ENCODE measurements at regions not wholly inside any gene's neighbourhood (a gene's known extent, or its start where the extent isn't known, plus 50 kb on each side); places are given as distances from the start of the nearest gene placed in this dataset.

DNA sequence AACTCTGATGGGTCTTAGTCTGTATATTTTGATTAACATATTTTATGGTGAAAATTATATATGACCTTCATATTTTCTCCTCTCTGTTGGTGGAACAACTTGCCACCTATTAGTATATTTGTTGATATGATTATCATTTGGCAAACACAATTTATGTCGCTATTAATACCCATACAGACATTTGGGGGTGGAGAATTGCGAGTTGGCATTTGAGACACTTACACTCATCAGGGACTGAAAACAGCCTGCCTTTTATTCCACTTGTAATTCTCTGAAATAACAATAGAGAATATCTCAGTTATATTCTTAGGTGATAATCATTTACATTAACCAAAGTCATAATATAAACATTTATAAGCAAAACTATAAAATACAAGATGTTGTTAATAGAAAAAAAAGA, 100.5 kb upstream of the RGS18 start:
- TF ChIP-seq, protein P1, sequence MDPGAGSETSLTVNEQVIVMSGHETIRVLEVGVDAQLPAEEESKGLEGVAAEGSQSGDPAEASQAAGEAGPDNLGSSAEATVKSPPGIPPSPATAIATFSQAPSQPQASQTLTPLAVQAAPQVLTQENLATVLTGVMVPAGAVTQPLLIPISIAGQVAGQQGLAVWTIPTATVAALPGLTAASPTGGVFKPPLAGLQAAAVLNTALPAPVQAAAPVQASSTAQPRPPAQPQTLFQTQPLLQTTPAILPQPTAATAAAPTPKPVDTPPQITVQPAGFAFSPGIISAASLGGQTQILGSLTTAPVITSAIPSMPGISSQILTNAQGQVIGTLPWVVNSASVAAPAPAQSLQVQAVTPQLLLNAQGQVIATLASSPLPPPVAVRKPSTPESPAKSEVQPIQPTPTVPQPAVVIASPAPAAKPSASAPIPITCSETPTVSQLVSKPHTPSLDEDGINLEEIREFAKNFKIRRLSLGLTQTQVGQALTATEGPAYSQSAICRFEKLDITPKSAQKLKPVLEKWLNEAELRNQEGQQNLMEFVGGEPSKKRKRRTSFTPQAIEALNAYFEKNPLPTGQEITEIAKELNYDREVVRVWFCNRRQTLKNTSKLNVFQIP (CRISPR knock-in tag; IDR thresholded peaks at IDR 0.05; ENCODE audit: borderline replicate concordance, low read depth) = no peak
- TF ChIP-seq, protein P2, sequence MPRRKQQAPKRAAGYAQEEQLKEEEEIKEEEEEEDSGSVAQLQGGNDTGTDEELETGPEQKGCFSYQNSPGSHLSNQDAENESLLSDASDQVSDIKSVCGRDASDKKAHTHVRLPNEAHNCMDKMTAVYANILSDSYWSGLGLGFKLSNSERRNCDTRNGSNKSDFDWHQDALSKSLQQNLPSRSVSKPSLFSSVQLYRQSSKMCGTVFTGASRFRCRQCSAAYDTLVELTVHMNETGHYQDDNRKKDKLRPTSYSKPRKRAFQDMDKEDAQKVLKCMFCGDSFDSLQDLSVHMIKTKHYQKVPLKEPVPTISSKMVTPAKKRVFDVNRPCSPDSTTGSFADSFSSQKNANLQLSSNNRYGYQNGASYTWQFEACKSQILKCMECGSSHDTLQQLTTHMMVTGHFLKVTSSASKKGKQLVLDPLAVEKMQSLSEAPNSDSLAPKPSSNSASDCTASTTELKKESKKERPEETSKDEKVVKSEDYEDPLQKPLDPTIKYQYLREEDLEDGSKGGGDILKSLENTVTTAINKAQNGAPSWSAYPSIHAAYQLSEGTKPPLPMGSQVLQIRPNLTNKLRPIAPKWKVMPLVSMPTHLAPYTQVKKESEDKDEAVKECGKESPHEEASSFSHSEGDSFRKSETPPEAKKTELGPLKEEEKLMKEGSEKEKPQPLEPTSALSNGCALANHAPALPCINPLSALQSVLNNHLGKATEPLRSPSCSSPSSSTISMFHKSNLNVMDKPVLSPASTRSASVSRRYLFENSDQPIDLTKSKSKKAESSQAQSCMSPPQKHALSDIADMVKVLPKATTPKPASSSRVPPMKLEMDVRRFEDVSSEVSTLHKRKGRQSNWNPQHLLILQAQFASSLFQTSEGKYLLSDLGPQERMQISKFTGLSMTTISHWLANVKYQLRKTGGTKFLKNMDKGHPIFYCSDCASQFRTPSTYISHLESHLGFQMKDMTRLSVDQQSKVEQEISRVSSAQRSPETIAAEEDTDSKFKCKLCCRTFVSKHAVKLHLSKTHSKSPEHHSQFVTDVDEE (CRISPR knock-in tag; IDR thresholded peaks at IDR 0.05) = no peak
- TF ChIP-seq ZNF70 (CRISPR knock-in tag; IDR thresholded peaks at IDR 0.05) = no peak
- TF ChIP-seq BACH2 (CRISPR knock-in tag; IDR thresholded peaks at IDR 0.05; ENCODE audit: borderline replicate concordance) = no peak
- TF ChIP-seq CSRNP3 (CRISPR knock-in tag; IDR thresholded peaks at IDR 0.05) = no peak
- TF ChIP-seq, protein P3, sequence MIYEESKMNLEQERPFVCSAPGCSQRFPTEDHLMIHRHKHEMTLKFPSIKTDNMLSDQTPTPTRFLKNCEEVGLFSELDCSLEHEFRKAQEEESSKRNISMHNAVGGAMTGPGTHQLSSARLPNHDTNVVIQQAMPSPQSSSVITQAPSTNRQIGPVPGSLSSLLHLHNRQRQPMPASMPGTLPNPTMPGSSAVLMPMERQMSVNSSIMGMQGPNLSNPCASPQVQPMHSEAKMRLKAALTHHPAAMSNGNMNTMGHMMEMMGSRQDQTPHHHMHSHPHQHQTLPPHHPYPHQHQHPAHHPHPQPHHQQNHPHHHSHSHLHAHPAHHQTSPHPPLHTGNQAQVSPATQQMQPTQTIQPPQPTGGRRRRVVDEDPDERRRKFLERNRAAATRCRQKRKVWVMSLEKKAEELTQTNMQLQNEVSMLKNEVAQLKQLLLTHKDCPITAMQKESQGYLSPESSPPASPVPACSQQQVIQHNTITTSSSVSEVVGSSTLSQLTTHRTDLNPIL (CRISPR knock-in tag; IDR thresholded peaks at IDR 0.05; ENCODE audit: low read depth) = no peak
- TF ChIP-seq CSDC2 (CRISPR knock-in tag; IDR thresholded peaks at IDR 0.05) = no peak
- TF ChIP-seq RARB (CRISPR knock-in tag; IDR thresholded peaks at IDR 0.05) = no peak
- no peak for TF ChIP-seq ZNF565 (CRISPR knock-in tag; conservative IDR thresholded peaks at IDR 0.05; ENCODE audit: low read depth)
- no peak for TF ChIP-seq ARNTL (CRISPR knock-in tag; IDR thresholded peaks at IDR 0.05; ENCODE audit: borderline replicate concordance, low read depth)
- TF ChIP-seq ZFP30 (CRISPR knock-in tag; IDR thresholded peaks at IDR 0.05) = no peak
- no peak for TF ChIP-seq SNAI2 (CRISPR knock-in tag; IDR thresholded peaks at IDR 0.05)
- no peak for TF ChIP-seq PATZ1 (CRISPR knock-in tag; IDR thresholded peaks at IDR 0.05; ENCODE audit: borderline replicate concordance)

All from SK-N-SH treated with all-trans-retinoic acid at 6 μM for 48 hours (cell line).